ENCODE measurements at regions not wholly inside any gene's neighbourhood (a gene's known extent, or its start where the extent isn't known, plus 50 kb on each side); places are given as distances from the start of the nearest gene placed in this dataset.

- no peak overlapping the region for H3K4me3 Mint-ChIP-seq
- no peaks in the 10 kb centered on the region for H3K36me3 Mint-ChIP-seq
- H3K27me3 Mint-ChIP-seq: peaks cover 29% of the 10 kb centered on the region
- DNase-seq (ENCODE audit: extremely low spot score, unreplicated experiment): peak; percentile 64
- no peak overlapping the region for H3K27ac Mint-ChIP-seq
- H3K4me1 Mint-ChIP-seq (ENCODE audit: unreplicated experiment): peaks cover 11% of the 10 kb centered on the region
- peaks cover 14% of the 10 kb centered on the region for H3K9me3 Mint-ChIP-seq
- no peak for TF ChIP-seq CTCF (conservative IDR thresholded peaks at IDR 0.05)
Measured at GRCh38 chr4:8710416-8710815, 117.9 kb downstream of the CPZ start.

- no peak for TF ChIP-seq CTCF (conservative IDR thresholded peaks at IDR 0.05)
- Mint-ChIP-seq H3K4me3 (no peak overlapping the region), H3K4me1 (ENCODE audit: unreplicated experiment) (peaks cover 11% of the 10 kb centered on the region), H3K36me3 (no peaks in the 10 kb centered on the region), H3K27me3 (peaks cover 29% of the 10 kb centered on the region), H3K9me3 (peaks cover 14% of the 10 kb centered on the region), H3K27ac (no peak overlapping the region)
- peak; percentile 57 for DNase-seq (ENCODE audit: extremely low spot score, unreplicated experiment)
Measured at GRCh38 chr4:8709729-8710360, 117.3 kb downstream of the CPZ start.

GRCh38 chr4:8709050-8709728 lies 116.6 kb downstream of the CPZ start:
- Mint-ChIP-seq H3K9me3 (peaks cover 14% of the 10 kb centered on the region), H3K4me1 (ENCODE audit: unreplicated experiment) (peaks cover 16% of the 10 kb centered on the region), H3K4me3 (no peak overlapping the region), H3K36me3 (no peaks in the 10 kb centered on the region), H3K27me3 (peaks cover 33% of the 10 kb centered on the region), H3K27ac (no peak overlapping the region)
- no peak for TF ChIP-seq CTCF (conservative IDR thresholded peaks at IDR 0.05)
- DNase-seq (ENCODE audit: extremely low spot score, unreplicated experiment): peak; percentile 45

GRCh38 chr4:8708401-8709021 lies 115.9 kb downstream of the CPZ start:
- TF ChIP-seq CTCF (conservative IDR thresholded peaks at IDR 0.05): no peak
- peak; percentile 62 for DNase-seq (ENCODE audit: extremely low spot score, unreplicated experiment)
- Mint-ChIP-seq H3K4me3 (no peak overlapping the region), H3K27ac (no peak overlapping the region), H3K9me3 (peaks cover 13% of the 10 kb centered on the region), H3K4me1 (ENCODE audit: unreplicated experiment) (peaks cover 16% of the 10 kb centered on the region), H3K27me3 (peaks cover 34% of the 10 kb centered on the region), H3K36me3 (no peaks in the 10 kb centered on the region)

- no peak for TF ChIP-seq CTCF (conservative IDR thresholded peaks at IDR 0.05)
Measured at GRCh38 chr4:8707045-8707781, 114.6 kb downstream of the CPZ start.

More at GRCh38 chr4:8707045-8707781, 114.6 kb downstream of the CPZ start:
- peak; percentile 64 for DNase-seq (ENCODE audit: extremely low spot score, unreplicated experiment)
- H3K4me1 Mint-ChIP-seq (ENCODE audit: unreplicated experiment): peaks cover 16% of the 10 kb centered on the region
- H3K9me3 Mint-ChIP-seq: no peaks in the 10 kb centered on the region
- H3K27ac Mint-ChIP-seq: no peak overlapping the region
- no peak overlapping the region for H3K4me3 Mint-ChIP-seq
- H3K27me3 Mint-ChIP-seq: peaks cover 41% of the 10 kb centered on the region
- H3K36me3 Mint-ChIP-seq: no peaks in the 10 kb centered on the region
